ENCODE measurements at regions not wholly inside any gene's neighbourhood (a gene's known extent, or its start where the extent isn't known, plus 50 kb on each side); places are given as distances from the start of the nearest gene placed in this dataset.

DNA sequence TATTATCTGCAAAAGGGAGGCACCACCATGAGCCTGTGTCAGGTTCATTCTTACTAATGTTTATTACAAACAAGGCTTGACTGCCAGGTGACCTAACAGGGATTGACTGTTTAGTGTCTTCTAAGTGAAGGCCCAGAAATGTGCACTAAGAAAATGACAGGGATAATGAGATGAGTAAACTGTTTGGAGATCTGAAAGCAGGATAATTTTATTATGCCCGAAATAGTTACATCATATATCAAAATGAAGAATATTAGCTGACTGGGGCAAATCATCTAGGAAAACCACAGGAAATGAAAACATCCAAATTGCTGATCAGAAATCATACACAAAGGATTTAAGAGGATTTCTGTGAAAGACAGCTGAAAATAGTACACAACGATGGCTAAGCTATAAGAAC is 516.7 kb downstream of the HDGFL1 start:
- TF ChIP-seq, protein P1, sequence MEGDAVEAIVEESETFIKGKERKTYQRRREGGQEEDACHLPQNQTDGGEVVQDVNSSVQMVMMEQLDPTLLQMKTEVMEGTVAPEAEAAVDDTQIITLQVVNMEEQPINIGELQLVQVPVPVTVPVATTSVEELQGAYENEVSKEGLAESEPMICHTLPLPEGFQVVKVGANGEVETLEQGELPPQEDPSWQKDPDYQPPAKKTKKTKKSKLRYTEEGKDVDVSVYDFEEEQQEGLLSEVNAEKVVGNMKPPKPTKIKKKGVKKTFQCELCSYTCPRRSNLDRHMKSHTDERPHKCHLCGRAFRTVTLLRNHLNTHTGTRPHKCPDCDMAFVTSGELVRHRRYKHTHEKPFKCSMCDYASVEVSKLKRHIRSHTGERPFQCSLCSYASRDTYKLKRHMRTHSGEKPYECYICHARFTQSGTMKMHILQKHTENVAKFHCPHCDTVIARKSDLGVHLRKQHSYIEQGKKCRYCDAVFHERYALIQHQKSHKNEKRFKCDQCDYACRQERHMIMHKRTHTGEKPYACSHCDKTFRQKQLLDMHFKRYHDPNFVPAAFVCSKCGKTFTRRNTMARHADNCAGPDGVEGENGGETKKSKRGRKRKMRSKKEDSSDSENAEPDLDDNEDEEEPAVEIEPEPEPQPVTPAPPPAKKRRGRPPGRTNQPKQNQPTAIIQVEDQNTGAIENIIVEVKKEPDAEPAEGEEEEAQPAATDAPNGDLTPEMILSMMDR (IDR thresholded peaks at IDR 0.05; ENCODE audit: low read length): no peak
- no peak for TF ChIP-seq EZH2 (IDR thresholded peaks at IDR 0.05; ENCODE audit: borderline replicate concordance, low read length)

Measured in OCI-LY1 (cell line).